Sigmoid colon (tissue), 4 donors: ENCODE measurements at regions not wholly inside any gene's neighbourhood (a gene's known extent, or its start where the extent isn't known, plus 50 kb on each side); places are given as distances from the start of the nearest gene placed in this dataset.

Experiments used
- EP300 ChIP-seq, 4 donors: sonication (generic); formaldehyde crosslinking; IDR thresholded peaks; one replicate each; pipeline ENCODE4 v1.6.1; 2017; ENCODE audit warnings: antibody characterized with exemption in 4 of 4
- POLR2A ChIP-seq, 2 donors: fragments of 450-650 bp; IDR thresholded peaks; one replicate each; pipeline ENCODE4 v1.6.1; 2016; ENCODE audit warnings: antibody characterized with exemption in 2 of 2, mild to moderate bottlenecking in 2 of 2, moderate library complexity in 2 of 2
- POLR2AphosphoS5 ChIP-seq, 4 donors: sonication (generic); formaldehyde crosslinking; IDR thresholded peaks; one replicate each; pipeline ENCODE4 v1.6.1; 2017; ENCODE audit warnings: antibody characterized with exemption in 4 of 4
- TF ChIP-seq, protein P1 (sequence below), 4 experiments: fragments of 450-650 bp in 3 of 4; fragments of 200-600 bp in 1 of 4; IDR thresholded peaks; one replicate each; pipeline ENCODE4 v1.5.1; 2016 to 2019; ENCODE audit warnings: antibody characterized with exemption in 4 of 4, mild to moderate bottlenecking in 3 of 4, moderate library complexity in 2 of 4

DNA sequence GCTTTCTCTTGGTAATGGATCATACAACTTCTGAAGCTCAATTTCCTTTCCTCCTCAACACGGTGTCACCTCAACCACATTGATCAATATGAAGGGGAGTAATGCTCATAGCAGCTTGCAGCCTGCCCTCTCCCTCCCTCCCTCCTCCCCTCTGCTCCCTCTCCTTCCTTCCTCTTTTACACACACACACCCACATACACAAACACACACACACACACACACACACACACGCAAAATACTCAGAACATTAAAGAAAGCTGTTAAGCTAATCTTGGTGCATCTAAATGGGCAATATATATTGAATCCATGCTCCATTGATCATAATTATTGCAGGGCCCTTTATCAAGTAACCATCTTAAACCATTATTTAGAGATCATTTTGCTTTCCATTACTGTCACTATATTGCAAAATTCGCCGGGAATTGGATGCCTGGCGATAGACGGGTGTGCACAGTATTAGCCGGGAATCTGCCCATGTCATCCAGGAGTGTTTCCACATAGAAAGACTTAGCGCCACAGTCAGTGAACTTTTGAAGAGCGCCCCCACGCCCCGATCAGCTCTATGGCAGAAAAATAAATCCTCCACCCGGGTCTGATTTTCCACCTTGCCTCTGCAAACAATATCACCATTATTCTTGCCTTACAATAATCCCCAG is 122.0 kb downstream of the PRLHR start:
- TF ChIP-seq, protein P1, sequence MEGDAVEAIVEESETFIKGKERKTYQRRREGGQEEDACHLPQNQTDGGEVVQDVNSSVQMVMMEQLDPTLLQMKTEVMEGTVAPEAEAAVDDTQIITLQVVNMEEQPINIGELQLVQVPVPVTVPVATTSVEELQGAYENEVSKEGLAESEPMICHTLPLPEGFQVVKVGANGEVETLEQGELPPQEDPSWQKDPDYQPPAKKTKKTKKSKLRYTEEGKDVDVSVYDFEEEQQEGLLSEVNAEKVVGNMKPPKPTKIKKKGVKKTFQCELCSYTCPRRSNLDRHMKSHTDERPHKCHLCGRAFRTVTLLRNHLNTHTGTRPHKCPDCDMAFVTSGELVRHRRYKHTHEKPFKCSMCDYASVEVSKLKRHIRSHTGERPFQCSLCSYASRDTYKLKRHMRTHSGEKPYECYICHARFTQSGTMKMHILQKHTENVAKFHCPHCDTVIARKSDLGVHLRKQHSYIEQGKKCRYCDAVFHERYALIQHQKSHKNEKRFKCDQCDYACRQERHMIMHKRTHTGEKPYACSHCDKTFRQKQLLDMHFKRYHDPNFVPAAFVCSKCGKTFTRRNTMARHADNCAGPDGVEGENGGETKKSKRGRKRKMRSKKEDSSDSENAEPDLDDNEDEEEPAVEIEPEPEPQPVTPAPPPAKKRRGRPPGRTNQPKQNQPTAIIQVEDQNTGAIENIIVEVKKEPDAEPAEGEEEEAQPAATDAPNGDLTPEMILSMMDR (IDR thresholded peaks at IDR 0.05), result no peak
- TF ChIP-seq POLR2A (IDR thresholded peaks at IDR 0.05), result no peak
- TF ChIP-seq POLR2AphosphoS5 (IDR thresholded peaks at IDR 0.05), result no peak
- TF ChIP-seq EP300 (IDR thresholded peaks at IDR 0.05), result no peak
